Erythroblast (primary cell): ENCODE measurements at regions not wholly inside any gene's neighbourhood (a gene's known extent, or its start where the extent isn't known, plus 50 kb on each side); places are given as distances from the start of the nearest gene placed in this dataset.

Source experiments
- GATA1 ChIP-seq: IDR thresholded peaks from 2 replicates; pipeline ENCODE4 v1.6.1; 2011; ENCODE audit warnings: low read depth, mild to moderate bottlenecking, control low read depth, low read length, moderate library complexity
- POLR2A ChIP-seq: IDR thresholded peaks from 2 replicates; pipeline ENCODE4 v1.6.1; 2011; ENCODE audit warnings: mild to moderate bottlenecking, low read length

GRCh38 chr7:89458114-89458513 lies 662.6 kb upstream of the TEX47 start:
- TF ChIP-seq POLR2A (no peak), GATA1 (no peak)
